Endothelial cell of umbilical vein (primary cell): ENCODE measurements at regions not wholly inside any gene's neighbourhood (a gene's known extent, or its start where the extent isn't known, plus 50 kb on each side); places are given as distances from the start of the nearest gene placed in this dataset.

ENCODE experiments used
- CTCF ChIP-seq, 2 donors: IDR thresholded peaks; 1 replicate in 1 of 2; 2 replicates in 1 of 2; pipeline ENCODE4 v1.5.1; 2011; ENCODE audit warnings: low read length in 2 of 2, mild to moderate bottlenecking in 2 of 2, moderate library complexity in 2 of 2, control low read depth in 1 of 2, inconsistent platforms in 1 of 2, low read depth in 1 of 2; ENCODE audit not compliant: insufficient read depth in 1 of 2; ENCODE audit errors: extremely low read depth in 1 of 2
- EZH2 ChIP-seq: IDR thresholded peaks from 2 replicates; pipeline ENCODE4 v1.6.1; 2012; ENCODE audit warnings: borderline replicate concordance, low read depth, mild to moderate bottlenecking, moderate library complexity, low read length, inconsistent platforms; ENCODE audit not compliant: severe bottlenecking
- JUN ChIP-seq: IDR thresholded peaks from 2 replicates; pipeline ENCODE4 v1.6.1; 2011; ENCODE audit warnings: borderline replicate concordance, low read depth; ENCODE audit not compliant: insufficient read length, insufficient read depth
- MYC ChIP-seq: IDR thresholded peaks from one replicate; pipeline ENCODE4 v1.6.1; 2011; ENCODE audit warnings: mild to moderate bottlenecking, low read depth, low read length
- POLR2A ChIP-seq: IDR thresholded peaks from 2 replicates; pipeline ENCODE4 v1.6.1; 2012; ENCODE audit warnings: low read depth, mild to moderate bottlenecking, control low read depth, low read length
- POLR2AphosphoS5 ChIP-seq: IDR thresholded peaks from 2 replicates; pipeline ENCODE4 v1.6.1; 2012; ENCODE audit warnings: low read depth, mild to moderate bottlenecking, control low read depth, low read length, moderate library complexity; ENCODE audit not compliant: insufficient read depth
- TF ChIP-seq, protein P1 (sequence below): IDR thresholded peaks from 2 replicates; pipeline ENCODE4 v1.6.1; 2011; ENCODE audit not compliant: insufficient read depth, insufficient read length

GRCh38 chr3:11697701-11698100, 54.0 kb upstream of the VGLL4 start:
- TF ChIP-seq CTCF (IDR thresholded peaks at IDR 0.05; ENCODE audit: extremely low read depth in 1 of 2, insufficient read depth in 1 of 2, low read depth in 1 of 2, low read length in 2 of 2), result no peak
- no peak for TF ChIP-seq POLR2A
- no peak for TF ChIP-seq EZH2
- no peak for TF ChIP-seq POLR2AphosphoS5
- no peak for TF ChIP-seq MYC
- TF ChIP-seq, protein P1, sequence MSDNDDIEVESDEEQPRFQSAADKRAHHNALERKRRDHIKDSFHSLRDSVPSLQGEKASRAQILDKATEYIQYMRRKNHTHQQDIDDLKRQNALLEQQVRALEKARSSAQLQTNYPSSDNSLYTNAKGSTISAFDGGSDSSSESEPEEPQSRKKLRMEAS, result no peak
- no peak for TF ChIP-seq JUN
